GM23338 (cell line): ENCODE measurements at regions not wholly inside any gene's neighbourhood (a gene's known extent, or its start where the extent isn't known, plus 50 kb on each side); places are given as distances from the start of the nearest gene placed in this dataset.

Experiments
- EZH2 ChIP-seq: fragments of 200-600 bp; sonication (generic); IDR thresholded peaks from one replicate; pipeline ENCODE4 v1.8.0; 2017; ENCODE audit warnings: antibody characterized with exemption, mild to moderate bottlenecking, low read depth; ENCODE audit not compliant: unreplicated experiment
- EZH2phosphoT487 ChIP-seq: fragments of 200-600 bp; sonication (generic); IDR thresholded peaks from one replicate; pipeline ENCODE4 v1.8.1; 2018; ENCODE audit warnings: antibody characterized with exemption; ENCODE audit not compliant: unreplicated experiment
- JUNB ChIP-seq: IDR thresholded peaks from one replicate; pipeline ENCODE4 v1.6.1; 2016; ENCODE audit warnings: antibody characterized with exemption; ENCODE audit not compliant: unreplicated experiment
- POLR2AphosphoS5 ChIP-seq: IDR thresholded peaks from 2 replicates; pipeline ENCODE4 v1.6.1; 2016; ENCODE audit warnings: antibody characterized with exemption, low read depth
- TF ChIP-seq, protein P1 (sequence below), 2 experiments: fragments of 200-600 bp in 1 of 2; sonication (generic) in 1 of 2; conservative IDR thresholded peaks; 2 replicates each; pipeline versions ENCODE4 v1.5.1 to v1.6.1; 2016 to 2017; ENCODE audit warnings: antibody characterized with exemption in 2 of 2, low read depth in 2 of 2, mild to moderate bottlenecking in 2 of 2, moderate library complexity in 1 of 2
- TF ChIP-seq, protein P2 (sequence below): IDR thresholded peaks from 2 replicates; pipeline ENCODE4 v1.6.1; 2016; ENCODE audit warnings: antibody characterized with exemption

DNA sequence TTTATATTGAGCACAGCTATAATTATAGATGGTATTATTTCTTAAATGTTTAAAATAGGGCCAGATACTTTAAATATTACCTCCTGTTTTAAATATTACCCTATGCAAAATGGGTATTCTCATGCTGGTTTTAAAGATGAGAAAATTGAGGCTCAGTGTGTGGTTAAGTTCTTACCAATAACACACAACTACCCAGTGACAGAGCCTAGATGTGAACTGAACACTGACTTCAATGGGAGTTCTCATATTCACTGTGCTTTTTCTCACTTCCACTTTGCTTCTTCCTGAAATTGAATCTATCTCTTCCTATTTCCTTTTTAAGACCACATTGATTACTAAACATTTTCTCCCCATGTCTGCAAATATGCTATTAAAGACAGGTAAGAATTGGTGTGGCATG, 135.8 kb upstream of the TUSC1 start:
- TF ChIP-seq POLR2AphosphoS5, result no peak
- TF ChIP-seq, protein P1, sequence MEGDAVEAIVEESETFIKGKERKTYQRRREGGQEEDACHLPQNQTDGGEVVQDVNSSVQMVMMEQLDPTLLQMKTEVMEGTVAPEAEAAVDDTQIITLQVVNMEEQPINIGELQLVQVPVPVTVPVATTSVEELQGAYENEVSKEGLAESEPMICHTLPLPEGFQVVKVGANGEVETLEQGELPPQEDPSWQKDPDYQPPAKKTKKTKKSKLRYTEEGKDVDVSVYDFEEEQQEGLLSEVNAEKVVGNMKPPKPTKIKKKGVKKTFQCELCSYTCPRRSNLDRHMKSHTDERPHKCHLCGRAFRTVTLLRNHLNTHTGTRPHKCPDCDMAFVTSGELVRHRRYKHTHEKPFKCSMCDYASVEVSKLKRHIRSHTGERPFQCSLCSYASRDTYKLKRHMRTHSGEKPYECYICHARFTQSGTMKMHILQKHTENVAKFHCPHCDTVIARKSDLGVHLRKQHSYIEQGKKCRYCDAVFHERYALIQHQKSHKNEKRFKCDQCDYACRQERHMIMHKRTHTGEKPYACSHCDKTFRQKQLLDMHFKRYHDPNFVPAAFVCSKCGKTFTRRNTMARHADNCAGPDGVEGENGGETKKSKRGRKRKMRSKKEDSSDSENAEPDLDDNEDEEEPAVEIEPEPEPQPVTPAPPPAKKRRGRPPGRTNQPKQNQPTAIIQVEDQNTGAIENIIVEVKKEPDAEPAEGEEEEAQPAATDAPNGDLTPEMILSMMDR (conservative IDR thresholded peaks at IDR 0.05; ENCODE audit: low read depth in 2 of 2), result no peak
- TF ChIP-seq, protein P2, sequence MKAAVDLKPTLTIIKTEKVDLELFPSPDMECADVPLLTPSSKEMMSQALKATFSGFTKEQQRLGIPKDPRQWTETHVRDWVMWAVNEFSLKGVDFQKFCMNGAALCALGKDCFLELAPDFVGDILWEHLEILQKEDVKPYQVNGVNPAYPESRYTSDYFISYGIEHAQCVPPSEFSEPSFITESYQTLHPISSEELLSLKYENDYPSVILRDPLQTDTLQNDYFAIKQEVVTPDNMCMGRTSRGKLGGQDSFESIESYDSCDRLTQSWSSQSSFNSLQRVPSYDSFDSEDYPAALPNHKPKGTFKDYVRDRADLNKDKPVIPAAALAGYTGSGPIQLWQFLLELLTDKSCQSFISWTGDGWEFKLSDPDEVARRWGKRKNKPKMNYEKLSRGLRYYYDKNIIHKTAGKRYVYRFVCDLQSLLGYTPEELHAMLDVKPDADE, result no peak
- TF ChIP-seq EZH2, result no peak
- TF ChIP-seq JUNB, result no peak
- TF ChIP-seq EZH2phosphoT487, result no peak
